ENCODE measurements at regions not wholly inside any gene's neighbourhood (a gene's known extent, or its start where the extent isn't known, plus 50 kb on each side); places are given as distances from the start of the nearest gene placed in this dataset.

- TF ChIP-seq CTCF (IDR thresholded peaks at IDR 0.05; ENCODE audit: extremely low read depth in 1 of 2, insufficient read depth in 1 of 2, low read depth in 1 of 2, low read length in 2 of 2) (no peak), MAX (IDR thresholded peaks at IDR 0.05; ENCODE audit: insufficient read depth, insufficient read length) (no peak), POLR2A (IDR thresholded peaks at IDR 0.05; ENCODE audit: low read depth, low read length) (no peak), POLR2AphosphoS5 (IDR thresholded peaks at IDR 0.05; ENCODE audit: insufficient read depth, low read depth, low read length) (no peak)
These were observed 80.4 kb upstream of the ADAMTS5 start for GRCh38 chr21:27047283-27047657.
